OCI-LY1 (cell line): ENCODE measurements at regions not wholly inside any gene's neighbourhood (a gene's known extent, or its start where the extent isn't known, plus 50 kb on each side); places are given as distances from the start of the nearest gene placed in this dataset.

ENCODE experiments used
- EZH2 ChIP-seq: fragments of 200-600 bp; sonication (generic), shearing (Covaris generic); IDR thresholded peaks from 2 replicates; pipeline ENCODE4 v1.8.0; 2017; ENCODE audit warnings: borderline replicate concordance, mixed run types, mild to moderate bottlenecking, antibody characterized with exemption, low read length, moderate library complexity, mixed read lengths
- TF ChIP-seq, protein P1 (sequence below): fragments of 200-600 bp; sonication (generic), shearing (Covaris generic); IDR thresholded peaks from 2 replicates; pipeline ENCODE4 v1.5.1; 2017; ENCODE audit warnings: mild to moderate bottlenecking, antibody characterized with exemption, low read length, moderate library complexity, mixed read lengths

DNA sequence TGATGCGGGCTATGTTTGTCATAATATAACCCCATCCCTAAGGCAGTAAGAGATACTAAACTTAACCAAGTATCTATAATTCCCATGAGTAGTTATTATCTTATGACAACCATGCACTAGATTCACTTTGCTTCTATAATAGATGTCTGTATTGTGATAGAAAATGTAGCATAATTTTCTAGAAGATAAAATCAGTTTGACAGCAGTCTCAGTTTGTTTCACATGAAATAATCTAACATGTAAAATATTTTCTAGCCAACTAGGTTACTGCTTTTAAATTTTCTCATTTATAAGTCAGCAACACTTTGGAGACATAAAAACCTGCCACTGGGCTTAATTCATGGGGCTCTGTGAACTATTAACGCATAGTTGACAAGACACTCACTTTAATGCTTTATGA lies 1410.7 kb upstream of the ATXN8OS start:
- TF ChIP-seq, protein P1, sequence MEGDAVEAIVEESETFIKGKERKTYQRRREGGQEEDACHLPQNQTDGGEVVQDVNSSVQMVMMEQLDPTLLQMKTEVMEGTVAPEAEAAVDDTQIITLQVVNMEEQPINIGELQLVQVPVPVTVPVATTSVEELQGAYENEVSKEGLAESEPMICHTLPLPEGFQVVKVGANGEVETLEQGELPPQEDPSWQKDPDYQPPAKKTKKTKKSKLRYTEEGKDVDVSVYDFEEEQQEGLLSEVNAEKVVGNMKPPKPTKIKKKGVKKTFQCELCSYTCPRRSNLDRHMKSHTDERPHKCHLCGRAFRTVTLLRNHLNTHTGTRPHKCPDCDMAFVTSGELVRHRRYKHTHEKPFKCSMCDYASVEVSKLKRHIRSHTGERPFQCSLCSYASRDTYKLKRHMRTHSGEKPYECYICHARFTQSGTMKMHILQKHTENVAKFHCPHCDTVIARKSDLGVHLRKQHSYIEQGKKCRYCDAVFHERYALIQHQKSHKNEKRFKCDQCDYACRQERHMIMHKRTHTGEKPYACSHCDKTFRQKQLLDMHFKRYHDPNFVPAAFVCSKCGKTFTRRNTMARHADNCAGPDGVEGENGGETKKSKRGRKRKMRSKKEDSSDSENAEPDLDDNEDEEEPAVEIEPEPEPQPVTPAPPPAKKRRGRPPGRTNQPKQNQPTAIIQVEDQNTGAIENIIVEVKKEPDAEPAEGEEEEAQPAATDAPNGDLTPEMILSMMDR: no peak
- TF ChIP-seq EZH2: no peak
